CMK (cell line): ENCODE measurements at regions not wholly inside any gene's neighbourhood (a gene's known extent, or its start where the extent isn't known, plus 50 kb on each side); places are given as distances from the start of the nearest gene placed in this dataset.
"Not testable (repeated sequence)": the region's sequence is repeated elsewhere in the genome, so short reads cannot be mapped to it uniquely, and the experiment has no call there.

Source experiments
- DNase-seq: peaks from one replicate; pipeline ENCODE4 v3.0.0-alpha.2; 2010; ENCODE audit warnings: low read depth

DNA sequence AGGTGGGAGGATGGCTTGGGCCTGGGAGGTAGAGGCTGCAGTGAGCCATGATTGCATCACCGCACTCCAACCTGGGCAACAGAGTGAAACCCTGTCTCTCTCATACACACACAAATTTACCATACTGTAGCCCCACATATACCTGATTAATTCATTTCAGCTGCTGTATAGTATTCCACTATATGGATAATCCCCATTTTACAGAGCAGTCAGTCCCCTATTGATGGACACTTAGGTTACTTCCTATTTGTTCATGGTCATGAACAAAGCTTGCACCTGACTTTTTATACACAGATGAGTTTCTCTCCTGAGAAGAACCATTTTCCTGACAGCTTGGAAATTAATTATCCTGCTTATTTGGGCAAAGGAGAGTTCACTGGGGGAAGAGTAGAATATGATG lies 59.2 kb downstream of the EMX2 start:
- DNase-seq: no peak

DNA sequence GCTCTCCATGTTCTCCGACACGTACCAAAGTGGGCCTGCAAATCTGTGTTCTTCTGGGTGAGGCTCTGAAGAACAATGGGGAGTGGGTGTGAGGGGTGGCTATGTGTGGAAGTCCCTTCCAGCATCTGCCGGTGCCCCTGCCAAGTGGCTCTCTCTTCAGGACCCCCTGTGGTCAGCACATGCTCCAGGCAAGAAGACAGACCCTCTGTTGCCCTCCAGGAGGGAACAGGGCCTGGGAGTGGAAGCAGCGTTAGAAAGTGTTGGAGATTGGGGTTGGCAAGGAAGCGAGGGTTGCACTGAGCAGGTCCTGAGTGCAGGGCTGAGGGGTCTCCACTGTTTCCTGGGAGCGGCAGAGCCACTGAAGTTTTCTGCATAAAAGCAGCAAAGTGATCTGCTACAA lies 60.5 kb downstream of the EMX2 start:
- DNase-seq: no peak

DNA sequence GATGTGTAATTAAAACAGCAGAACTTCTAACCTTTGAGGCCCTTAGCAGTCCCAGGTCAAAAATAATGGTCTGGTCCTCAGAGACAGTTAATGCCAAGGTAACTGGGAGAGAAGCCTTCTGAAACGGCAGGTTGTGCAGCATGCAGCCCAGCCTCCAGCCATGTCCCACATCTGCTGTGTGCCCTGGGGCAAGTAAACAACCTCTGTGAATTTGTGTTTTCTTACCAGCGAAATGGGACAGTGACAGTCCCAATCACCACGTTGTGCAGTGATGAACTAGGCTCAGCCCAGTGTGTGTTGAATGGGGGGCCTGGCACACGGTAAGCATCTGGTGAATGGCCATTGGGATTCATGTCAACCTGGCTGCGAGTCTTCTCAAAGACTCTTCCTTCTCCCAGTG lies 61.2 kb downstream of the EMX2 start:
- DNase-seq: no peak

DNA sequence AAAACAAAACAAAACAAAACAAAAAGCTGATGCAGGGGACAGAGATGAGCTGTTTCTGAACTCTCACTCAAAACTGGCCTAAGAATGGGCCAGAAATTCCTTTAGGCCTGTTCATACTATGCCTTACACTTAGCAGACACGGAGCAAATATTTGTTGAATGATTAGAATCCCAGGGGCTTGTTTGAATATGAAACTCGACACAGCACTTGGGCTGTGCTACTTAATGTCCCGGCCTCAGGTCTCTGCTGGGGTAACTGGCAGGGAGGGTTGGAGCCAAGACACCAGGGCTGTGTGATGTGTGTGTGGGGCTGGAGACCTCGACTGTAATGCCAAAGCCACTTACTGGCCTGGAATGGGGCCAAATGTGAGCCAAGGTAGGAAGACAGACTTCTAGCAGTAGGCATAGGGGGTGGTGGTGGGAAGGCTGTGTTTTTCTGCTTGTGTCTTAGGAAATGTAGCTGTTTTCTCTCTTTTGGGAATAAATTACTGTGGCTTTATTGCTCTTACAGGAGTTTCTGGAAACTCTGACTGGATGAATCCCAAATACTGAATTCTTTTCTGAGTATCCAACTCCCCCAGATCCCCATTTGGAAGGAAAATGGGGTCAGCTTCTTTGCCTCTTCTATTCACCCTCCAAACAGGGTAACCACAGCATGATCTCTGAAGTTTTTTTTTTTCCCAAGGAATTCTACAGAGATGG lies 66.7 kb downstream of the EMX2 start:
- no peak for DNase-seq

DNA sequence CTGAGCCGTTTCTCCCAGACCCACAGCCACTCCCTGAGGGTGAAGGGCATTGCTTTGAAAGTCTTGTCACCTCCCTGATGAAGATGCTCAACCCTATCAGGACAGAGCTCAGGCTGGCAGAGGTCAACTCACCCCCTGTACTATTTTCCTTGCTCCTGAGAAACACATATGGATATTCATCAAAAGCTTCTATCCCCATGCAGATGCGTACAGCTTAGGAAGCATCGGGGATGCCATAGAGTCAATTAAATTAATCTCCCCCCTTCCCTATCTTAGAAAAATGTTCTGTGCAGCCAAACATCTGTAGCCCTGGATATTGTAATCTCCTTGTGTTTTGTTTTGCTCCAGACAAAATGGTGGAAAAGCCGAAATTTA lies 67.2 kb downstream of the EMX2 start:
- DNase-seq: no peak

DNA sequence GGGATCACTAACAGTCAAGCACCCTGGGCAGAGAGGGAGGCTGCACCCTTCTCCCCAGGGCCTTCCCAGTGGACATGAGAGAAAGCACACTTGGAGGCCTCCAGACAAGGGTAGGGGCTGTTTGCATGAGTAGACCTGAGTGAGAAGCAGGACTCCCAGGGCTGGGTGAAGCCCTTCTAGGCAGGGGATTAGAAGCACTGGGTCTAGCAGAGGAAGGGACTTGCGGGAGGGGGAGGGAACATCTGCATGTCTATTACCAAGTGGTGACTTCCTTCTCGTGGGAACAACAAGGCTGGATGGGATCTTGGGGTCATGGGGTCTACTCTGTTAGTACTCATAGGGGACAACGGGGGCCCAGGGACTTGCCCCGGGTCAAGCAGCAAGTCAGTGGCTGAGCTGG lies 67.8 kb downstream of the EMX2 start:
- no peak for DNase-seq

DNA sequence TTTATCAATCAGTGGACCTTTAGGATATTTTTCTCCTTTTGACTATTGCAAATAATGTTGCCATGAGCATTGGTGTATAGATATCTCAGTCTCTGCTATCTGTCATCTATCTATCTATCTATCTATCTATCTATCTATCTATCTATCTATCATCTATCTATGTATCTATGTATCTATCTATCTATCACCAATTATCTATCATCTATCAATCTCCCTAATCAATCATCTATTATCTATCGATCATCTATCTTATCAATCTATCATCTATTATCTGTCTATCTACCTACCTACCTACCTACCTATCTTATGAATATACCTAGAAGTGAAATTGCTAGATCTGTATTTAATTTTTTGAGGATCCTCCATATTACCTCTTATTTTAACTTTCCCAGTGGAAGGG lies 69.6 kb downstream of the EMX2 start:
- no peak for DNase-seq

DNA sequence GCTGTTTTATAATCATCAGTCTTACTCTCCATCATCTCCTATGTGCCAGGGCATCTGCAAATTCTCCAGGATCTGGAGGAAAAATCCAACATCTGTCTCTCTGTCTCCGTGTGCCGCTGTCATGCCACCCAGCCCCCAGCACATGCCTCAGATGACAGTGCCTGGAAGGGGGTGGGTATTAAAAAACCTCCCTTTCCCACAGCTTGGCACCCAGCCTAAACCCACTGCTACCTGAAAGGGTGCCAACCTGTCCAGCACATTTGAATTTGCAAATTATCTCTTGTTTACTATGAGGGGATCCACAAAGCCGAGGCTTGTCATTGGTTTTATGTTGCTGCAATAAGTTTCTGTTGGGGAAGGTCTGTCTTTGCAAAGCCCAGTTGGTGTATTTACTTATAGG lies 73.1 kb downstream of the EMX2 start:
- DNase-seq: no peak

DNA sequence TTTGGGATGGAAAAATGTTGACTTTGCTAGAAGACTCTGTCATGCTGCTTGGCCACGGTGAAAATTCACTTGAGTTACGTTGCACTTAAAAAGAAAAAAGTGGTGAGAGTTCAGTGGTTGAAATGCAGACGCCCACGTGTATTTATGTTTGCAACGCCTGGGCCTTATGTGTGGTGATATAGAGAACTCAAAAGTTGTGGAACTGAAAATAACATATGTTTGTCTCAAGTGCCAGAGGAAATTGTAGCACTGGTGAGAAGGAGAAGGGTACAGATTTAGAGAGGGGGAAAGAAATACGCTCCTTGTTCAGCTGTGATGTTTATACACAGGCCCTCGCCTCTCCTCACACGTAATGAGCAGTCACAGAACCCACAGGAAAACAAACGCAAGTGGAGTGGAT lies 73.6 kb downstream of the EMX2 start:
- no peak for DNase-seq

DNA sequence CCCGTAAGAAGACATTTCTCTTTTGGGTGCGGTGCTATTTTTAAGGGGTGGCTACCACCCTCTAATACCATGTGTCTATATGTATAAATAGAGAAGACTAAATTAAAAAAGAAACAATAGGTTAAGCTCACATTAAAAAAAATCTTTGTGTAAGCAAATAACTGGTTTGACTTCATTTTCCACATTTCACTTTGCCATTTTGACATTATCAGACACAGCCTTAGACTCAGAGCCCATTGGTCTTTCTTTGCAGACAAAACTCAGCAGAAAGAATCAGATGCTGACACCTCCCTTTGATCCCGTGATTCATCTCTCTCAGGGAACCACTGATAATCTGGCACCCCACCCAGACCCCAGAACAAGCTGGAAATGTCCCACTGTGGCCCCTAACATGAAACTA lies 74.5 kb downstream of the EMX2 start:
- no peak for DNase-seq

DNA sequence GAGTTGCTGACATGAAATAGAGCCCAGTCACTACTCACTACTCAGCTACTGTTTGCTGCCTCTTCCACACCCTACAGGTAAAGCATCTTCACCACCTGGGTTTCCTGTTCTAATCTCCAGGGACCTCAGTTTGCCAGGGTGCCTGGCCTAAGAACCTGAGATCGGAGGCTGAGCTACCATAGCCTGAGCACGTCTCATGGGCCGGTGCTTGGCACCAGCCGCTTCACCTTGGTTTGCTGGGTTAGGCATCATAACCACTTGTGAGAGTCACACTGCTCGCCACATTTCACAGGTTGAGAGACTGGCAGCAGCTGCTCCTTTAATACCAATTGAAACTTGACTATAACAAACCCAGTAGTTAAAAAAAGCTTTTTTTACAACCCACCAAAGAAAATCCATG lies 75.1 kb downstream of the EMX2 start:
- DNase-seq: no peak

DNA sequence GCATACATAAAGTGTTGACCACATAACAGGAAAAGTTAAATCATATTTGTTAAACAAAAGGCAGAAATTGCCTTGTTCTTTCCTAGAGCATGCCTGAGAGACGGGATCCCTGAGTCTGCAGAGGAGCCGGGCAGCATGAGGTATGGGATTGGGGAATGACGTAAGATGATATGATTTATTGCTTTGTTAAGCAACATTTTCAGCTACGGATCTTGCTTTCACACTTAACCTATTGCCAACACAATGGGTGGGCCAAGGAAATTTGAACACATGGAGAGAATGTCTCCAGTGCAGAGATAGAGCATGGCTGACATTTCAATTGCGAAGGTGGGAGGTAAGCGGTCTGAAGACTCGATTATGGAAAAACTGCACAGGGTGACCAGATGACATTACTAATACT lies 76.7 kb downstream of the EMX2 start:
- DNase-seq: no peak

DNA sequence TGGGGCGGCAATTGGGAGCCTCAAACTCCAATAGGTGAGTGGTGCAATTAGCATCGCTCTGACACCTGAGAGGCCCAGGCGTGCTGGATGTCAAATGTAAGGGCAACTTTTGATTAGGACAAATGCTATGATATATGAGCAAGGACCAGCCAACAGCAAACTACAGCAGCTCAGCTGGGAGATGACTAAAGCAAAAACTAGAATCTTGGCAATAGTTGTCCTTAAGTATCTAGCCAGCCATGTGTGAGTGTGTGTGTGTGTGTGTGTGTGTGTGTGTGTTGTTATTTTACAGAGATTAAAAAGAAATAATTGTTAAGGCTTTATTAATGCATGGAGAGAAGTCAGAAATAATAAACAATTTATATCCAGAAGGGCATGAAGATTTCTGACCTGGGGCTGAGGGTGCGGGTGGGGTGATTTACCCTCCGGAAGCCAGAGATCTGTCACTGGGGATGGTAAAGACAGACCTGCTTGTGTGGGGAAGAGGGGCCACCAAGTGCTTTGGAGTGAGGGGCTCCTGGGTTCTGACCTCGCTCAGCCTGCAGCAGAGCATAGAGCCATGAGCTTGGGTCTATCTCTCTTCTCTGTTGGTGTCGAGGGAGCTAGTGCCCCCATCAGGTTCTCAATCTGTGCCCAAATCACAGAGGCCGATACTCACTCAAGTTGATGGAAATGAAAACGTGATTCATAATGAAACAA lies 77.3 kb downstream of the EMX2 start:
- DNase-seq: no peak

DNA sequence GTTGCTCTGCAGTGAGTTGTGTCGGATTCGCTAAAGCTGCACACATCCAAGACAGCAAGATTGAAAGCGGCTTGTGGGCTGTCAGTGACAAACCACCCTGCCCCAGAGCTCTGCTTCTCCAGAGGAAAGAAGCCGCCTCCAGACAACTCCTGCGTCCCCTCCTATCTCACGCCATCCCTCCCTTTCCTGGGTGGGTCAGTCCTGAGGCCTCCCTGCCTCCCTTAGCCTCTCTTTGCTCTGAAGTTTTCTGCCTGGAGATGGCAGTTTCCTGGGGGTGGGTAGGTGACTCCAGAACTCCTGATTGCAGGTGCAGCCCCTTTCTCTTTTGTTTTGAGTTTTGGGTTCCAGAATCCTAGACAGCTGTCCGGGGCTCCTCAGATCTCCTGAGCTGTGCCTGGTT lies 78.7 kb downstream of the EMX2 start:
- DNase-seq: no peak

DNA sequence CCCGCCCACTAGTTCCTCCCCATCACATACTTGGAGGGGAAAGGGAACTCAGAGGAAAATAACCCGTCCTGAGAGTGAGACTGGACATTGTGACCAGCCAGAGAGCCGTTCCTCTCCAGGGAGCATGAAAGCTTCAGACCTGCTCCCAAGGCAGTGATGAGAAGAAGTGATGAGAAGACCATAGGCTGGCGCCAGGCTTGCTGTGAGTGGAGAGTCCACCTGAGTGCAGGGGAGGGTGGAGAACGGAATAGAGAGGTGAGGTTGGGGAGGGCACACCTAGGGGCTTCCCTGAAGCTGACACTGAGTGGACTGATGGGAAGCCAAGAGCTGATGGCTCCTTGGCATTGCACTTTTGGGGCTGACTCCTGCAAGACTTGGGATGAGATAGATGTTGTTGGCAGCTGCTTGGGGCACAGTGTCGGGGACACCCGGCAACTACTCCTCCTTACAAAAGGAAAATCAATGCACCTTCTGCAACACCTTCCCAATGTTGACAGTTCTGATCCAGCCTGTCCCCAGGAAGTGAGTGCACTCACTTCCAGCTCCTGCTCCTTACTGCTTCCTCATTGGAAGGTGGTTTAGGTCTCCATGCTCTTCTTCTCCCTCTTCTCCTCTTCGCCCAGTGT lies 79.4 kb downstream of the EMX2 start:
- no peak for DNase-seq

DNA sequence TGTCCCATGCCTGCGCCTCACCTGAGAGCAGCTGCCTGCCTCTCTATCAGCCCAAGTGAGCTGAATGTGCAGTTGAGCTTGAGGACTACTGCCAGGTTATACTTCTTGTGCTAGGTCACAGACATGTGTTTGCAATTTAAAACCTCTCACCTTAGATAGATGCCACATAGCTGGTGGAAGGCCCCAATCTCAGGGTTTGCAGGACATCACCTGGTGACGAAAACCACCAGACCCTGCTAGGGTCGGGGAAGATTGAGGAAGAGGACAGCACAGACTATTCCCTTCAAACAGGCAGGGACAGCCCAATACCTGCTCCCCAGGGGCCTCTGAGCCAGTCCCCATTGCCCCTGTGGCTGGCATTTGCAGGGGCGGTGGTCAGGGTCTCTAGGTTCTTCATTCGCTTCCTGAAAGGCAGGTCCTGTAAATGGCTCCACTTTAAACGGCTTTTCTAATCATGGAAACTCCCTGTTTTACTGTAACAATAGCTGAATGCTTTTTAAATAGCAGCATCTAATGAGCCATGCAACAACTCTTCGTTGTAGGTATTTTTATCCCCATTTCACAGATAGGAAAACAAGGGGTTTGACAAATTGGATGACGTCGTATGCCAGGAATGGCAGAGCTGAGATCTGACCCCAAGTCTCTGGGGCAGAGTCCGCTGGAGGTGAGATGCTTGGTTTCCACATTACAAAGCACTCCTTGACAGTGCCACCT lies 80.1 kb downstream of the EMX2 start:
- DNase-seq: no peak

DNA sequence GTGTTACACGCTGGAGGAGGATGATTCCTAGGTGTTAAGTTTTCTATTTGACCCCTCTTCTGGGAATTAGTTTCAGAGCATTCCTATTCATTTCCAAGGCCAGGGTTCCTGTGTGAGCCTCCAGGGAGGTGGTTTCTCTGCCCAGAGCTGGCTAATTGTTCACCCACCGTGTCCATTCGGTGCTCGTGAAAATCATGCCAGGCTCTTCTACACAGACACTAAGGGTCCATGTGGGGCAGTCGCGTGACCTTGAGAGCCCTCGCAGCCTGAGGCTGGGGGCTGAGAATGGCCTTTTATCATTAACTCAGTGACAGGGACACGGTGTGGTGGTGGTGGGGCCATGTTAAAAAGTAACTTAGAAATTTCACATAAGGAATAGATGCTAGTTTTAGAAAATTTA lies 83.7 kb downstream of the EMX2 start:
- no peak for DNase-seq

DNA sequence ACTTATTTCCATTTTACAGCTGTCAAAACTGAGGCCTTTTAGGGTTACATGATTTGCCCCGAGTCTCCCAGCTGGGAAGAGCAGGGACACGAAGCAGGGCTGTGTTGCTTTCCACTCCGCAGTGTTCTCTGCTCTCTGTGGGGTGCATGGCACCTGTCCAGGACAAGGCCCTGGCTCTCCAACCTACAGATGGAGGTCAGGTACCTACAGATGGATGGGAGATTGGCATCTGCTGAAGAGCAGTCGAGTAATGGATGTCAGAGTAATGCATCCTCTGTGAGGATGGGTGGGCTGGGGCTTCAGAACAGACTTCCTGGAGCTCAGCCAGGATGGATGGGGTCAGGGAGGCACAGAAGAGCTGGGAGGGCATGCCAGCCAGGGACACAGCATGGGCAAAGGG lies 85.0 kb downstream of the EMX2 start:
- no peak for DNase-seq

DNA sequence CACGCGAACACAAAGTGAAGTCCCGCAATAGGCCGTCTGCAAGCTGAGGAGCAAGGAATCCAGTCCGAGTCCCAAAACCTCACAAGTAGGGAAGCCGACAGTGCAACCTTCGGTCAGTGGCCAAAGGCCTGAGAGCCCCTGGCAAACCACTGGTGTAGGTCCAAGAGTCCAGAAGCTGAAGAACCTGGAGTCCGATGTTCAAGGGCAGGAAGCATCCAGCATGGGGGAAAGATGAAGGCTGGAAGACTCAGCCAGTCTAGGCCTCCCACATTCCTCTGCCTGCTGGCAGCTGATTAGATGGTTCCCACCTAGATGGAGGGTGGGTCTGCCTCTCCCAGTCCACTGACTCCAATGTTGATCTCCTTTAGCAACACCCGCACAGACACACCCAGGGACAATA lies 87.2 kb downstream of the EMX2 start:
- DNase-seq: not testable (repeated sequence)

DNA sequence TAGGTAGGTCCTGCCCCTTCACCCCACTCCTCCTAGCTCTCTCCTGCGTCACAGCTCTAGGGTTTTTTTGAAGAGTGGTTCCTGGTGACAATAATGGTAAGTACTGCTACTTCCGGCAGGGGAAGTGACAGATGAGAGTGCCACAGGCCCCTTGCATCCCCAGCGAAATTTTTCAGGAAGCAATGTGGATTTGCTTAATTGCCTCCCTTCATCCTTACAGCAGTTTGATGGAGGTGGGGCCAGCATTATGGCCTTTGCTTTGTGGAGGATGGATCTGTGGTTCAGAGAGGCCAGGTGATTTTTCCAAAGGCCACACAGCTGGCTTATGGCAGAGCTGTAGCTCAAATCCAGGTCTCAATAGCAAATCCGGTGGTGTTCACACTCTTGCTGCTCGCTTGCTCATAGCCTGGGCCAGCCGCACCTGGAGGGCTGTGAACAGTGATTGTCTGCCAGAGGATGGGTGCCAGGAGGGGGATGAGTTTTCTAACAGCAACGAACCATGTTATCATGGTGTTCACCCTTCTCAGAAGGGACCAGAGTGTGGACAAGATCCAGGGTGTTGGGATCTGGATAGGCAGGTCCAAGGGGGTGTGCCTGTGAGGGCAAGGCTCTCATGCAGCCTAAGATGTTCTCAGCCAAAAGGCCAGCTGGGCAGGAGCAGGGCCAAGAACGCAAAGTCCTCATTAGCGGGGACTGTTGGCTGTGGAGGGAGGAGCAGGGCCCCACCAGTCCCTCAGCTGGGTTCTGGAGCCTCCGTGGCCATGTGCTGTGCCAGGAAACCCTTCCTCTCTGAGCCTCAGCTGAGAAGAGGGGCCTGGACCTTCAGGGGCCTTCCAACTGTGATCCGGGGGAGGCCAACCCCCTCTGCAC lies 89.0 kb downstream of the EMX2 start:
- no peak for DNase-seq

DNA sequence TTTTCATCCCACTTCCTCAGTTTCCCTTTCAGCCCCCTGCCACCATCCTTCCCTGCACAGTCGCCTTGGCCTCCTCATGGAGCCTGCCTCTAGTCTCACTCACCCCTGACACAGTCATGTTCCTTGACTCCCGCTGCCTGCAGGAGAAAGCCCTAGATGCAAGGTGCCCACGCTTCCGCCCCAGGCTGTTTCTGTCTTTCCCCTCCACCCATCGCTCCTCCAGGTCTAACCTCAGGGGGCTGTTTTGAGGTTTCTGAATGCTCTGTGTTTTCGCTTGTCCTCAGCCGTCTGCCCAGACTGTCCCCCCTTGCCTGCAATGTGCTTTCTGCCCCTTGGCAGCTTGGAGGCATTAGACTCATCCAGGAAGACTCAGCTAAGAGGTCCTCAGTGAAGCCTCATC lies 89.9 kb downstream of the EMX2 start:
- DNase-seq: no peak

DNA sequence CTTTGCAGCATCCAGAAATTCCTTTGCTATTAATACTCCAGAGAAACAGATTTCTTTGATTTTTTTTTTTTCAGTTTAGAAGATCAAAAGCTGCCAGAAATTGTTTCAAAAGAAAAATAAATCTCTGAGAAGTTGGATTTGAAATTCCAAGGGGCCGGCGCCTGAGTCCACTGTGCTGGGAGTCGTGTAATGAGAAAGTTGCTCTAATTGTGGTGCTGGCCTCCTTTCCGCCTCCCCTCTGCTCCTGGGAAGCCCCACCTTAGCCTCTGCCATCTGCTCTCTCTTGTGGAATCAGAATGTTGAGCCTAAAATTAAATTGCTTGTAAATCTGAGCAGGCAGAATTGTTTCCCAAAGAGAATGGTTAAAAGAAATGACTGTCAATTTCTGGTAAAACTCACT lies 93.3 kb downstream of the EMX2 start:
- DNase-seq: no peak
